CD4-positive, alpha-beta T cell treated with Interleukin-2 at 100 ng/mL for 4 hours (primary cell): ENCODE measurements at regions not wholly inside any gene's neighbourhood (a gene's known extent, or its start where the extent isn't known, plus 50 kb on each side); places are given as distances from the start of the nearest gene placed in this dataset.
"Not testable (repeated sequence)": the region's sequence is repeated elsewhere in the genome, so short reads cannot be mapped to it uniquely, and the experiment has no call there.

Experiments used
- DNase-seq: peaks from one replicate; pipeline ENCODE4 v3.0.0-alpha.2; 2020; ENCODE audit warnings: low spot score

- DNase-seq, result not testable (repeated sequence)
Observed at GRCh38 chr18:14336017-14336416, 203.8 kb upstream of the ZNF519 start.

- not testable (repeated sequence) for DNase-seq
Observed at GRCh38 chr18:14321217-14321616, 189.0 kb upstream of the ZNF519 start.

- not testable (repeated sequence) for DNase-seq
Observed at GRCh38 chr18:14301255-14301654, 169.0 kb upstream of the ZNF519 start.

- DNase-seq, result not testable (repeated sequence)
Observed at GRCh38 chr18:14295081-14295480, 162.8 kb upstream of the ZNF519 start.

GRCh38 chr18:14285053-14285452, 152.8 kb upstream of the ZNF519 start:
- DNase-seq, result no peak

- DNase-seq, result not testable (repeated sequence)
Observed at GRCh38 chr18:14275391-14275790, 143.2 kb upstream of the ZNF519 start.

- DNase-seq, result not testable (repeated sequence)
Observed at GRCh38 chr18:14265637-14266410, 133.6 kb upstream of the ZNF519 start.

GRCh38 chr18:14262786-14263185, 130.6 kb upstream of the ZNF519 start:
- not testable (repeated sequence) for DNase-seq

- DNase-seq, result not testable (repeated sequence)
Observed at GRCh38 chr18:14250084-14250677, 117.9 kb upstream of the ZNF519 start.

GRCh38 chr18:14239224-14239623, 107.0 kb upstream of the ZNF519 start:
- DNase-seq, result not testable (repeated sequence)

GRCh38 chr18:14236356-14237048, 104.3 kb upstream of the ZNF519 start:
- DNase-seq, result not testable (repeated sequence)

GRCh38 chr18:14225286-14225679, 93.0 kb upstream of the ZNF519 start:
- DNase-seq, result not testable (repeated sequence)

GRCh38 chr18:14224551-14225285, 92.5 kb upstream of the ZNF519 start:
- not testable (repeated sequence) for DNase-seq

- DNase-seq, result not testable (repeated sequence)
Observed at GRCh38 chr18:14223919-14224318, 91.7 kb upstream of the ZNF519 start.

GRCh38 chr18:14223231-14223822, 91.1 kb upstream of the ZNF519 start:
- not testable (repeated sequence) for DNase-seq

GRCh38 chr18:14222354-14223221, 90.4 kb upstream of the ZNF519 start:
- not testable (repeated sequence) for DNase-seq

- no peak for DNase-seq
Observed at GRCh38 chr18:14221689-14222088, 89.5 kb upstream of the ZNF519 start.

GRCh38 chr18:14215952-14216351, 83.7 kb upstream of the ZNF519 start:
- DNase-seq, result not testable (repeated sequence)

GRCh38 chr18:14203424-14203823, 71.2 kb upstream of the ZNF519 start:
- DNase-seq, result not testable (repeated sequence)

GRCh38 chr18:14190776-14191442, 58.7 kb upstream of the ZNF519 start:
- not testable (repeated sequence) for DNase-seq
